Kidney (tissue), 13 donors: ENCODE measurements at regions not wholly inside any gene's neighbourhood (a gene's known extent, or its start where the extent isn't known, plus 50 kb on each side); places are given as distances from the start of the nearest gene placed in this dataset.
A peak's percentile ranks its signal among the peaks of the same experiment; 100 is the strongest.

ENCODE experiments used
- DNase-seq, 5 donors: peaks; one replicate each; pipeline ENCODE4 v3.0.0-alpha.2; 2013 to 2020
- FAIRE-seq: peaks from 2 replicates; lab custom pipeline; 2012; peaks lifted over from hg19 to GRCh38; lab: Jason Lieb, UNC
- H3K27ac ChIP-seq, 2 donors: one replicate each; pipeline ENCODE4 v1.7.0; 2013; ENCODE audit warnings: low read depth in 2 of 2, low read length in 2 of 2, inconsistent platforms in 1 of 2
- H3K27me3 ChIP-seq: one replicate; pipeline ENCODE4 v1.7.1; 2013; ENCODE audit warnings: low read length, inconsistent platforms; ENCODE audit not compliant: control insufficient read depth, insufficient read depth
- H3K36me3 ChIP-seq, 3 donors: one replicate each; pipeline versions ENCODE4 v1.7.0 to v1.7.1; 2013; ENCODE audit warnings: low read length in 3 of 3, control low read depth in 1 of 3, inconsistent platforms in 1 of 3; ENCODE audit not compliant: insufficient read depth in 3 of 3, control insufficient read depth in 2 of 3
- H3K4me1 ChIP-seq, 3 donors: one replicate each; pipeline versions ENCODE4 v1.7.0 to v1.7.1; 2013; ENCODE audit warnings: low read length in 3 of 3, inconsistent platforms in 1 of 3, low read depth in 1 of 3; ENCODE audit not compliant: control insufficient read depth in 2 of 3, insufficient read depth in 2 of 3
- H3K4me3 ChIP-seq, 3 donors: one replicate each; pipeline versions ENCODE4 v1.7.0 to v1.8.1; 2013; ENCODE audit warnings: low read length in 3 of 3, control low read depth in 1 of 3, inconsistent platforms in 1 of 3
- H3K9ac ChIP-seq, 3 donors: one replicate each; pipeline versions ENCODE4 v1.7.0 to v1.7.1; 2013; ENCODE audit warnings: low read length in 3 of 3, control low read depth in 1 of 3, inconsistent platforms in 1 of 3
- H3K9me3 ChIP-seq, 3 donors: one replicate each; pipeline versions ENCODE4 v1.7.0 to v1.7.1; 2013; ENCODE audit warnings: low read length in 3 of 3, control low read depth in 1 of 3, inconsistent platforms in 1 of 3; ENCODE audit not compliant: control insufficient read depth in 2 of 3, insufficient read depth in 1 of 3
- intact Hi-C: fragments of 100-400 bp; cut with DNase I; formaldehyde crosslinking; loops from one replicate; pipeline ENCODE4 v1.11.1; 2022
- TF ChIP-seq, protein P1 (sequence below): IDR thresholded peaks from 3 replicates; pipeline ENCODE4 v1.5.1; 2012; ENCODE audit warnings: mild to moderate bottlenecking, moderate library complexity, borderline replicate concordance; ENCODE audit not compliant: insufficient read depth; ENCODE audit errors: extremely low read depth
- donor health status: control.
- donor health status: control.
- donor health status: control.
- donor health status: control.
- donor health status: control.
- donor health status: DM: yes; HTN: yes; CAD: no.
- donor health status: Normal renal cell carcinoma (clear cell type).

DNA sequence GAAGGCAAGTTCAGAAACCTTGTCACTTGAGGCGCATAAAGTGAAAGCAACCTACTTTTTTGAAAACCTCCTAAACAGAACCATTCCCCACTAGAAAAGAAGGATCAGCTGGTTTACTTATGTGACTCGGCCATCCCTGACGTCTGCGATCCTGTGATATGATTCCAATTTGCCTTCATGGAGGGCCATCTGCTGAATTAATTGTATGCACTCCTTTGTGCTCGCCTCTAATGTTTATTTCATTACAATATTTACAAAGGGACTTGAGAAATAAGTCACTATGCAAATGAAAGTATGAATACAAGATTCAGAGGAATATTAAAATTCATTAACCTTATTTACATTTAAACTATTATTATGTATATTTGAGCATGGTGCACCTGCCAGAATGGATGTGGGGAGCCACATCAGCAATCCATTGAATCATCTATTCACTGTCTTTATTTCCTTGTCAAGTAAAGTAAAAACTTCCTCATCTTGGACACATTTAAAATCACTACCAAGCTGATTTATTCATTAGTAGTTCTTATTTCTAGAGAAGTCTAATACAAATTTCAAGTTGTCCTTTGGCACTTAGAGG is 96.5 kb downstream of the RBM43 start:
- intact Hi-C loops: no loop called here
- Histone ChIP-seq H3K27me3 (no peaks in the 10 kb centered on the region), H3K9ac (no peak overlapping the region), H3K9me3 (no peaks in the 10 kb centered on the region), H3K4me3 (no peak overlapping the region), H3K4me1 (no peaks in the 10 kb centered on the region), H3K36me3 (no peaks in the 10 kb centered on the region), H3K27ac (no peak overlapping the region)
- DNase-seq (no peak), FAIRE-seq (no peak)
- TF ChIP-seq, protein P1, sequence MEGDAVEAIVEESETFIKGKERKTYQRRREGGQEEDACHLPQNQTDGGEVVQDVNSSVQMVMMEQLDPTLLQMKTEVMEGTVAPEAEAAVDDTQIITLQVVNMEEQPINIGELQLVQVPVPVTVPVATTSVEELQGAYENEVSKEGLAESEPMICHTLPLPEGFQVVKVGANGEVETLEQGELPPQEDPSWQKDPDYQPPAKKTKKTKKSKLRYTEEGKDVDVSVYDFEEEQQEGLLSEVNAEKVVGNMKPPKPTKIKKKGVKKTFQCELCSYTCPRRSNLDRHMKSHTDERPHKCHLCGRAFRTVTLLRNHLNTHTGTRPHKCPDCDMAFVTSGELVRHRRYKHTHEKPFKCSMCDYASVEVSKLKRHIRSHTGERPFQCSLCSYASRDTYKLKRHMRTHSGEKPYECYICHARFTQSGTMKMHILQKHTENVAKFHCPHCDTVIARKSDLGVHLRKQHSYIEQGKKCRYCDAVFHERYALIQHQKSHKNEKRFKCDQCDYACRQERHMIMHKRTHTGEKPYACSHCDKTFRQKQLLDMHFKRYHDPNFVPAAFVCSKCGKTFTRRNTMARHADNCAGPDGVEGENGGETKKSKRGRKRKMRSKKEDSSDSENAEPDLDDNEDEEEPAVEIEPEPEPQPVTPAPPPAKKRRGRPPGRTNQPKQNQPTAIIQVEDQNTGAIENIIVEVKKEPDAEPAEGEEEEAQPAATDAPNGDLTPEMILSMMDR: no peak

DNA sequence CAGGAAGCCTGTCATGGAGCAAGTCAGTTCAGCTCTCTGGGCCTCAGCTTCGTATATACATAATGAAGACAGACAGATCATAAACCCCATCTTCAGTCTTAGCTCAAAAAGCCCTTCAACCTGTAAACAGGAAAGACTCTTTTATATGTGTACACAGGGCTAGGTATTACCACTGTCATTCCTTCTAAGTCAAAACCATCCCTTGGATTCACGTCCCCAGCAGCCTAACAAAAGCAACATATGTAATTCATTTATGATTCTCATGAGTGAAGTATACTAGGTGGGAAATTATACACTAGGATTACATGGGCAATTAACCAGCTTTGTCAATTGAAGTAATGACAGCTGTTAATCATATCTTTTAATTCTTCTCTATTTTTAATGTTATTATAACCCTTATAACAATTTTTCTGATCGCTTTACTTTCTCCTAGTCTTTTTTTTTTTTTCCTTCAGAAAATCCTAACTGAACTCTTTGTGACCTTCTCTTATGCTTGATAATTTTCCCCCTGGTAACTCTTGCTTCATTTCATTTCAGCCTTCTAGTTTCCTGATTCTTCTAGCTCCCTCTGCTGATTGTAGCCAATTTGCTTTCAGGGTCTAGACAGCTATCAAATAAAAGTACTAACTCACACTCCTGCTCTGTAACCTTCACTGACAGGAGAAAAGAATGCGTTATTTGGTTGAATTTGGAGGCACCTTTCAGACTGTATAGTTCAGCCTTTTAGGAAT is 99.7 kb downstream of the RBM43 start:
- no peak overlapping the region for H3K27ac ChIP-seq
- TF ChIP-seq, protein P1: peak; percentile 14
- H3K27me3 ChIP-seq: no peaks in the 10 kb centered on the region
- intact Hi-C loops: no loop called here
- H3K36me3 ChIP-seq: no peaks in the 10 kb centered on the region
- DNase-seq: peak in 2 of 5 donors; percentile 48 to 70
- no peaks in the 10 kb centered on the region for H3K9me3 ChIP-seq
- no peak for FAIRE-seq
- H3K9ac ChIP-seq: no peak overlapping the region
- no peak overlapping the region for H3K4me3 ChIP-seq
- H3K4me1 ChIP-seq: no peaks in the 10 kb centered on the region

DNA sequence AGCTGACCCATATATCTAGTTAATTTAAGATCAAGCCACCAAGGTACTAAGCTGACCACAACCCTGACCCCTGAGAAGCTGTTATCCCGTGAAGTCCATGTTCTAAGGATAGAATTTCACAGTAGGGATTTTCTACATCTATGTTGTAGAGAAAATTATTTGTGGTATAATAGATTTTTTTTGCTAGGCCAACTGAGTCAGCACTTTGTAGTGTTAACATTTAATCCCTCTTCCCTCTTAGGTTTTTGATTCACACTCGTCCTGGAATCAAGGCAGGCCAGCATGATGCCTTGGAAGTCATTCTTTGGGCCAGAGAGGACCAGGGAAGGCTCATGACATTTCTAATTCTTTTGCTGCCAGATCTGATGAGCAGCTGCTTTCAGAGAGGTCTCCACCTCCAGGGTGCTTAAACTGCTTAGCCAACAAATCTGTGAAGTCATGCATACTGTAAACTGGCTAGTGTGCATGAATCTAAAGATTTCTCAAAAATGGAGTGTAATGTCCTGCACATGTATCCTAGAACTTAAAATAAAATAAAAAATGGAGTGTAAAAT is 102.5 kb downstream of the RBM43 start:
- intact Hi-C loops: no loop called here
- Histone ChIP-seq H3K27ac (no peak overlapping the region), H3K4me3 (no peak overlapping the region), H3K9ac (no peak overlapping the region), H3K4me1 (no peaks in the 10 kb centered on the region), H3K9me3 (no peaks in the 10 kb centered on the region), H3K36me3 (no peaks in the 10 kb centered on the region), H3K27me3 (no peaks in the 10 kb centered on the region)
- FAIRE-seq: no peak
- no peak for DNase-seq
- TF ChIP-seq, protein P1: no peak
